ENCODE measurements at regions not wholly inside any gene's neighbourhood (a gene's known extent, or its start where the extent isn't known, plus 50 kb on each side); places are given as distances from the start of the nearest gene placed in this dataset.

DNA sequence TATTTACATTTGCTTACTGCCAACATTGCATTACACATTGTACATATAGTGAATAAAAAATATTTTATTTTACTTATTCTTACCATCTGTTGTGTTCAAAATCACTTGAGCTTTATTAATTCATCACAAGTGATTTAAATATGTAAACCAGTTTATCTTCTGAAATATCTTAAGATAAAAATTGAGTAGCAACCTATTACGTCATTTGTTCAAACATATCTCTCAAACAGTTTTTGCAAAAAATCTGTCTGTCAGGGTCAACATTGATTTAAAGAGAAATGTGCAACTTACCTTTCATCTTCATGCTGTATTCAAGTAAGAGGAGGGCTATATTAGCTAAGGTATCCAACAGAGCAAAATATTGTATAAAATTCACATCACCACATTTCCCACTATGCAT lies 610.1 kb downstream of the PCDH19 start:
- H3K4me3 Mint-ChIP-seq: no peak overlapping the region
- DNase-seq: no peak
- no peak overlapping the region for H3K27ac Mint-ChIP-seq
- no peaks in the 10 kb centered on the region for H3K36me3 Mint-ChIP-seq
- H3K4me1 Mint-ChIP-seq: no peaks in the 10 kb centered on the region
- no peak for ATAC-seq (ENCODE audit: low read depth in 2 of 2)
- peaks cover 0 to 7% (median 2%) of the 10 kb centered on the region in 7 donors for H3K9me3 Mint-ChIP-seq
- no peaks in the 10 kb centered on the region for H3K27me3 Mint-ChIP-seq

DNA sequence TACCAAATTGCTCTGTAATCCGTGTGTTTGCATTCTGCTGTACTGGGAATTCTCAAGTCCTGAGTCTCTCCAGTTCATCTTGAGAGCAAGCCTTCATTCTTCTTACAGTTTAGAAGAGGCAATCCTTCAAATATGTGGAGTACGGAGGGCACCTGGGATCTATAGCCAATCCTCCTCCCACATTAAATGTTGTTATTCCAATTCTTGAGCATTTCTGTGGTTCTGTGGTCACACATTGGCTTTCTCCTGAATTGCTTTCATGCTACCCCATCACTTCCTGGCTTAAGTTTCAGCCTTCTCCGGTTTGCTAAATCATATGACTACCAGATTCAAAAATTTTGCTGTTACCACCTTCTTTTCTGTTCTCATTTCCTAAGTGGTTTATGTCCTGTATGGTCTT lies 611.1 kb downstream of the PCDH19 start:
- H3K27me3 Mint-ChIP-seq: no peaks in the 10 kb centered on the region
- DNase-seq (no peak), ATAC-seq (ENCODE audit: low read depth in 2 of 2) (no peak)
- peaks cover 0 to 18% (median 6%) of the 10 kb centered on the region in 7 donors for H3K9me3 Mint-ChIP-seq
- no peaks in the 10 kb centered on the region for H3K36me3 Mint-ChIP-seq
- H3K4me3 Mint-ChIP-seq: no peak overlapping the region
- no peaks in the 10 kb centered on the region for H3K4me1 Mint-ChIP-seq
- H3K27ac Mint-ChIP-seq: no peak overlapping the region

DNA sequence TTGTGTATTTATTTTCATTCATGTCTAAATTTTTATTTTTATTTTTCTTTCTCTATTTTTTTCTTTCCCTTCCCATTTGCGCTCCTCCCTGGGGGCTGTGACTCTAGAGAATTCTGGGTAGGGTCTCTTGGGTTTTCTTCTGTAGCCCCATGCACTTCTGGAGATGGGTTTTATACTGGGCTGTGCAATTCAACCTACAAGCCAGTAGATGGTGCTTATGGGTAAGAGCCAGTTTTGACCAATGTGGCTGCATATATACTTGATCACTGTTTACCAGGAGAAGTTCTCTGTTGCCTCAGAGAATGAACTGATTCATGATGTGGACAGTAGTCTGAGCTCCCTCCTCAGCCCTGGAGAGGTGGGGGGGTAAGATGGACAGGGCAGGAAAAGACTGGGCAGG lies 614.6 kb downstream of the PCDH19 start:
- H3K4me1 Mint-ChIP-seq: no peaks in the 10 kb centered on the region
- no peak overlapping the region for H3K27ac Mint-ChIP-seq
- DNase-seq (no peak), ATAC-seq (ENCODE audit: low read depth in 2 of 2) (no peak)
- no peaks in the 10 kb centered on the region for H3K27me3 Mint-ChIP-seq
- peaks cover 0 to 18% (median 6%) of the 10 kb centered on the region in 7 donors for H3K9me3 Mint-ChIP-seq
- H3K36me3 Mint-ChIP-seq: no peaks in the 10 kb centered on the region
- H3K4me3 Mint-ChIP-seq: no peak overlapping the region

GRCh38 chrX:99782516-99783040 lies 627.5 kb downstream of the PCDH19 start:
- DNase-seq (no peak), ATAC-seq (ENCODE audit: low read depth in 2 of 2) (no peak)
- H3K9me3 Mint-ChIP-seq: peaks cover 0 to 12% (median 6%) of the 10 kb centered on the region in 7 donors
- no peaks in the 10 kb centered on the region for H3K36me3 Mint-ChIP-seq
- no peak overlapping the region for H3K27ac Mint-ChIP-seq
- H3K4me3 Mint-ChIP-seq: no peak overlapping the region
- no peaks in the 10 kb centered on the region for H3K27me3 Mint-ChIP-seq
- no peaks in the 10 kb centered on the region for H3K4me1 Mint-ChIP-seq

- no peaks in the 10 kb centered on the region for H3K27me3 Mint-ChIP-seq
- ATAC-seq (ENCODE audit: low read depth in 2 of 2) (no peak), DNase-seq (no peak)
- H3K4me3 Mint-ChIP-seq: no peak overlapping the region
- H3K4me1 Mint-ChIP-seq: no peaks in the 10 kb centered on the region
- no peak overlapping the region for H3K27ac Mint-ChIP-seq
- no peaks in the 10 kb centered on the region for H3K36me3 Mint-ChIP-seq
- H3K9me3 Mint-ChIP-seq: peaks cover 0 to 7% (median 1%) of the 10 kb centered on the region in 7 donors
Measured at GRCh38 chrX:99777912-99778311, 632.2 kb downstream of the PCDH19 start.

- DNase-seq (no peak), ATAC-seq (ENCODE audit: low read depth in 2 of 2) (no peak)
- Mint-ChIP-seq H3K27ac (no peak overlapping the region), H3K4me3 (no peak overlapping the region), H3K9me3 (peaks cover 3 to 20% (median 6%) of the 10 kb centered on the region in 7 donors), H3K27me3 (no peaks in the 10 kb centered on the region), H3K4me1 (no peaks in the 10 kb centered on the region), H3K36me3 (no peaks in the 10 kb centered on the region)
Measured at GRCh38 chrX:99761731-99762130, 648.3 kb downstream of the PCDH19 start.

- DNase-seq: no peak
- H3K9me3 Mint-ChIP-seq: peaks cover 0 to 10% (median 4%) of the 10 kb centered on the region in 7 donors
- ATAC-seq (ENCODE audit: low read depth in 2 of 2): no peak
- no peak overlapping the region for H3K4me3 Mint-ChIP-seq
- H3K27me3 Mint-ChIP-seq: no peaks in the 10 kb centered on the region
- no peak overlapping the region for H3K27ac Mint-ChIP-seq
- H3K36me3 Mint-ChIP-seq: no peaks in the 10 kb centered on the region
- H3K4me1 Mint-ChIP-seq: no peaks in the 10 kb centered on the region
Measured at GRCh38 chrX:99752776-99753175, 657.3 kb downstream of the PCDH19 start.

- ATAC-seq (ENCODE audit: low read depth in 2 of 2) (no peak), DNase-seq (no peak)
- Mint-ChIP-seq H3K4me1 (no peaks in the 10 kb centered on the region), H3K9me3 (peaks cover 0 to 10% (median 4%) of the 10 kb centered on the region in 7 donors), H3K4me3 (no peak overlapping the region), H3K27ac (no peak overlapping the region), H3K27me3 (no peaks in the 10 kb centered on the region), H3K36me3 (no peaks in the 10 kb centered on the region)
Measured at GRCh38 chrX:99750721-99751120, 659.4 kb downstream of the PCDH19 start.

- DNase-seq (no peak), ATAC-seq (ENCODE audit: low read depth in 2 of 2) (no peak)
- H3K27ac Mint-ChIP-seq: no peak overlapping the region
- peaks cover 0 to 8% (median 3%) of the 10 kb centered on the region in 7 donors for H3K9me3 Mint-ChIP-seq
- no peaks in the 10 kb centered on the region for H3K27me3 Mint-ChIP-seq
- no peak overlapping the region for H3K4me3 Mint-ChIP-seq
- no peaks in the 10 kb centered on the region for H3K4me1 Mint-ChIP-seq
- no peaks in the 10 kb centered on the region for H3K36me3 Mint-ChIP-seq
Measured at GRCh38 chrX:99722094-99722493, 688.0 kb downstream of the PCDH19 start.

DNA sequence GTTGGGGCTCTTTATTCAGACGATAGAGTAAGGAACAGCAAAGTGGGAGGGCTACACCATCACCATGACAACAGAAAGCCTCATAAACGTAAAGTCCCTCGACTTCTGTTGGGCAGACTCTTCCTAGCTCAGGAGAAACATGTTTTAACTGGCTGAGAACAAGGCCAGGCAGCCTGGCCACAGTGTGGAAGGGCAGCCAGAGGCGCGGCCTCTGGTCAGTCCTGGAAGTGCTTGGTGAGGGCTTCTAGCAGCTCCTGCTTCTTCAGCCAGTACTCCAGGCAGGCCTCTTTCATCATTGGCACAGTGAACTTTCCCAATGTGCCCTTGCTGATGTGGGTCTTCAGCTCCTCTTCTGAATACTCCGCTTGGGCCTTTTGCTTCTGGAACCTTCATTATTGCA lies 690.9 kb downstream of the PCDH19 start:
- Mint-ChIP-seq H3K27me3 (no peaks in the 10 kb centered on the region), H3K4me3 (no peak overlapping the region), H3K36me3 (no peaks in the 10 kb centered on the region), H3K9me3 (peaks cover 0 to 11% (median 0%) of the 10 kb centered on the region in 7 donors), H3K4me1 (no peaks in the 10 kb centered on the region), H3K27ac (no peak overlapping the region)
- no peak for ATAC-seq (ENCODE audit: low read depth in 2 of 2)
- no peak for DNase-seq

DNA sequence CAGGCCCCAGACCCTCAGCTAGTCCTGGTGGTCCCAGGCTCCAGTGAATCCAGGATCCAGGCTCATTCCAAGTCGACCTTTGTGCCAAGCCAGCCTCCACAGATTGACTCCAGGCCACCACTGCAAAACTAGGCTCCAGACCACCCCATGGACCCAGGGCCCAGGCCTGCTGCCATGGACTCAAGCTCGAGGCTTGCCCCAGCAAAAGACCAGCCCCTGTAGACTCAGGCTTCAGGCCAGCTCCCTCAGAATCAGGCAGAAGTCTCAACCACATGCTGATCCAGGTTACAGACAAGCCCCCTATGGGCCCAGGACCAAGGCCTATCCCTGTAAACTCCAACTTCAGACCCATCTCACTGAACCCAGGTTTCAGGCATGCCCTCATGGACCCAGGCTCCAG lies 692.4 kb downstream of the PCDH19 start:
- ATAC-seq (ENCODE audit: low read depth in 2 of 2): no peak
- Mint-ChIP-seq H3K4me3 (no peak overlapping the region), H3K27me3 (no peaks in the 10 kb centered on the region), H3K36me3 (no peaks in the 10 kb centered on the region), H3K9me3 (peaks cover 0 to 6% (median 2%) of the 10 kb centered on the region in 7 donors), H3K4me1 (no peaks in the 10 kb centered on the region), H3K27ac (no peak overlapping the region)
- DNase-seq: no peak

DNA sequence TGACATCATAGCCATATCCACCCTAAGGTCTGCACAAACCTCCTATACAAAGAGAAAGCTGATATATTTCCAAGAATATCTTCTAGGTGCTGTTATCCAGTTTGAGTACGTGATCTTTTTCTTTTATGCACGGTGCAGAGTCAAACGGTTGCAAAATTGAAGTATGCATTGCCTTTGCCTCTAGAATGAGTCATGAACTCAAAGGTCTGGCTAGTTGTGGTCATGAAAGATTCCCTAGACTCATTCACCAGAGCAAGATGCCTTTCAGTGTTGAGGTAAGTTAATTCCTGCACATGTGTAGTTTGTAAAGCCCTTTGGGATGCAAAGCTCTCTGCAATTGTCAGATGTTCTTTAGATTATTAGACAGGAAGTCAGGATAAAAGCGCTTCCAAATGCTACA lies 704.4 kb downstream of the PCDH19 start:
- Mint-ChIP-seq H3K9me3 (peaks cover 0 to 2% (median 0%) of the 10 kb centered on the region in 7 donors), H3K27ac (peak overlapping the region in 1 of 6 donors; percentile 7), H3K4me3 (no peak overlapping the region), H3K27me3 (no peaks in the 10 kb centered on the region), H3K4me1 (no peaks in the 10 kb centered on the region), H3K36me3 (no peaks in the 10 kb centered on the region)
- DNase-seq (no peak), ATAC-seq (ENCODE audit: low read depth in 2 of 2) (no peak)

DNA sequence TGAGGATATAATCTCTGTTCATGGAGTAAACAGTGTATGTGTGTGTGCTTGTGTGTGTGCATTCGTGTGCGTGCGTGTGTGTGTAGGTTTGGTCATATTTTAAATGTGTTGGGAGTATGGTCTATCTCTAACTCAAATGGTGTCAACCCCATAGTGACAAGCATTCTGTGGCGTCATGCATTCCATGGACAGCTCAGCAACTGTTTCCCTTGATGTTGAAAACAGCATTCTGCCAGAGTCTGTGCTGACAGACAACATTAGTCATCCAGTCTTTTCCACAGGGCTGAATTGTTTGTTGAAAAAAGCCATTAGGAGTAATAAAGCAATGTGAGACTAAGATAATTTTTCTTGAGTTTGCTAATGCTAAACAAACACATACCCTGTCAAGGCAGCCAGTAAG lies 706.6 kb downstream of the PCDH19 start:
- no peak for ATAC-seq (ENCODE audit: low read depth in 2 of 2)
- no peaks in the 10 kb centered on the region for H3K36me3 Mint-ChIP-seq
- no peak for DNase-seq

DNA sequence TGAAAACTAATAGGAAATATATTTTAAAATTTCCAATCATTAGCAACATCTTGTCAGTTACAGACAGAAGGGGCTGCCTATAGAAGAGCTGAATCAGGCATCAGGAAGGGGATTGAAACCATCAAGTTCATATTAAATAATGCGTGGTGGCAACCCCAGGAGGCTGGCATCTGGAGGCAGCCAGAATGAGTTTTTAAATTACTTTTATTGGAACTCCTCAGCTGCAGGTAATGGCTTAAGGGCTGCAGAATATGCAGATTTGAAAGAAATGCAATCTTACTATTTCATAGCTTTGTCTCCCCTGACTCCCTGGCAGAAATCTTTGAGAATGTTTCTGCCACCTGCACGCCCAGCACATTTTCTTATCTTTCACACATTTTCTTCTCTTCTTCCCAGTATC lies 711.6 kb downstream of the PCDH19 start:
- Mint-ChIP-seq H3K4me1 (no peaks in the 10 kb centered on the region), H3K36me3 (no peaks in the 10 kb centered on the region), H3K4me3 (no peak overlapping the region), H3K9me3 (peaks cover 0 to 2% (median 0%) of the 10 kb centered on the region in 7 donors), H3K27me3 (no peaks in the 10 kb centered on the region), H3K27ac (no peak overlapping the region)
- DNase-seq (no peak), ATAC-seq (ENCODE audit: low read depth in 2 of 2) (no peak)

More for the DNA sequence above, 706.6 kb downstream of the PCDH19 start:
- Mint-ChIP-seq H3K9me3 (peaks cover 0 to 2% (median 0%) of the 10 kb centered on the region in 7 donors), H3K27ac (no peak overlapping the region), H3K4me3 (no peak overlapping the region), H3K27me3 (no peaks in the 10 kb centered on the region), H3K4me1 (no peaks in the 10 kb centered on the region)

DNA sequence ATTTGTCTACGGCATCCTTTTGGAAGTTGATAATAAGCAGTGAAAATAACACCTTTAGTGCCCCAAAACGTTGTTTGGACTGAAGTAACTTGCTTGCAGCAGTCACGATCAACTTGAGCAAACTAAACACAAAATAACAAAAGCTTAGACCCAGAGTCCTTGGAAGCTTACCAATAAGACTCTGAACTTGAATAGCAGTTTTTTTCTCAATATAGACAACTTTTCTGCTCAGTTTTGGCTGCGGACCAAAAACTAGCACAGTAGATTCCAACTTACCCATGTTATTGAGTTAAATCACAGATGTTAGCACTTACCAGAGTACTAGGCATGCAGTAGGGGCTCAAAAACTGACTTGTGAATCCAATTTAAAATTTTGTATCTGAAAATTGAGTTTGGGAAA lies 746.9 kb downstream of the PCDH19 start:
- Mint-ChIP-seq H3K4me1 (no peaks in the 10 kb centered on the region), H3K4me3 (no peak overlapping the region), H3K27ac (no peak overlapping the region), H3K27me3 (no peaks in the 10 kb centered on the region), H3K36me3 (no peaks in the 10 kb centered on the region), H3K9me3 (peaks cover 0 to 8% (median 4%) of the 10 kb centered on the region in 7 donors)
- ATAC-seq (ENCODE audit: low read depth in 2 of 2): no peak
- no peak for DNase-seq
